ENCODE measurements at regions not wholly inside any gene's neighbourhood (a gene's known extent, or its start where the extent isn't known, plus 50 kb on each side); places are given as distances from the start of the nearest gene placed in this dataset.
"Not testable (repeated sequence)": the region's sequence is repeated elsewhere in the genome, so short reads cannot be mapped to it uniquely, and the experiment has no call there.

- no peak for DNase-seq
These were observed 382.9 kb downstream of the OLFM4 start for GRCh38 chr13:53411463-53411862.

GRCh38 chr13:53415135-53415534 is 386.5 kb downstream of the OLFM4 start:
- DNase-seq, result no peak

- DNase-seq, result no peak
These were observed 389.0 kb downstream of the OLFM4 start for GRCh38 chr13:53417601-53418000.

GRCh38 chr13:53422415-53422814 is 393.8 kb downstream of the OLFM4 start:
- no peak for DNase-seq

- DNase-seq, result no peak
These were observed 407.8 kb downstream of the OLFM4 start for GRCh38 chr13:53436396-53436795.

- no peak for DNase-seq
These were observed 411.0 kb downstream of the OLFM4 start for GRCh38 chr13:53439439-53440225.

GRCh38 chr13:53442979-53443378 is 414.4 kb downstream of the OLFM4 start:
- DNase-seq, result no peak

- no peak for DNase-seq
These were observed 417.1 kb downstream of the OLFM4 start for GRCh38 chr13:53445686-53446085.

- no peak for DNase-seq
These were observed 418.8 kb downstream of the OLFM4 start for GRCh38 chr13:53447456-53447855.

GRCh38 chr13:53447863-53448262 is 419.2 kb downstream of the OLFM4 start:
- no peak for DNase-seq

GRCh38 chr13:53452263-53452808 is 423.7 kb downstream of the OLFM4 start:
- DNase-seq, result not testable (repeated sequence)

GRCh38 chr13:53460796-53461195 is 432.2 kb downstream of the OLFM4 start:
- no peak for DNase-seq

- no peak for DNase-seq
These were observed 434.5 kb downstream of the OLFM4 start for GRCh38 chr13:53463106-53463505.

- DNase-seq, result no peak
These were observed 438.0 kb downstream of the OLFM4 start for GRCh38 chr13:53466576-53466975.

- DNase-seq, result no peak
These were observed 444.8 kb downstream of the OLFM4 start for GRCh38 chr13:53473397-53473796.

- no peak for DNase-seq
These were observed 446.3 kb downstream of the OLFM4 start for GRCh38 chr13:53474878-53475277.

GRCh38 chr13:53490752-53491151 is 462.1 kb downstream of the OLFM4 start:
- no peak for DNase-seq

- DNase-seq, result no peak
These were observed 465.8 kb downstream of the OLFM4 start for GRCh38 chr13:53494406-53494805.

GRCh38 chr13:53499576-53500133 is 471.0 kb downstream of the OLFM4 start:
- DNase-seq, result no peak

GRCh38 chr13:53501387-53501786 is 472.8 kb downstream of the OLFM4 start:
- no peak for DNase-seq

GRCh38 chr13:53507741-53508140 is 479.1 kb downstream of the OLFM4 start:
- DNase-seq, result no peak

GRCh38 chr13:53512635-53513034 is 484.0 kb downstream of the OLFM4 start:
- no peak for DNase-seq

- no peak for DNase-seq
These were observed 484.6 kb downstream of the OLFM4 start for GRCh38 chr13:53513226-53513625.

GRCh38 chr13:53520132-53520531 is 491.5 kb downstream of the OLFM4 start:
- DNase-seq, result no peak

- DNase-seq, result no peak
These were observed 493.4 kb downstream of the OLFM4 start for GRCh38 chr13:53522034-53522433.

Measured in hematopoietic multipotent progenitor cell treated with erythropoietin and hydrocortisone succinate and interleukin-3 and kit ligand, for 8 days (in vitro differentiated cells).